Gastrocnemius medialis (tissue), 4 donors: ENCODE measurements at regions not wholly inside any gene's neighbourhood (a gene's known extent, or its start where the extent isn't known, plus 50 kb on each side); places are given as distances from the start of the nearest gene placed in this dataset.

ENCODE experiments used
- POLR2A ChIP-seq, 2 donors: fragments of 450-650 bp; IDR thresholded peaks; one replicate each; pipeline ENCODE4 v1.6.1; 2017; ENCODE audit warnings: antibody characterized with exemption in 2 of 2, mild to moderate bottlenecking in 2 of 2, moderate library complexity in 2 of 2
- TF ChIP-seq, protein P1 (sequence below), 5 experiments: fragments of 450-650 bp in 3 of 5; fragments of 200-600 bp in 2 of 5; sonication (generic) in 2 of 5; IDR thresholded peaks in 4 of 5; conservative IDR thresholded peaks in 1 of 5; 1 replicate in 4 of 5; 2 replicates in 1 of 5; pipeline ENCODE4 v1.5.1; 2016 to 2019; ENCODE audit warnings: antibody characterized with exemption in 5 of 5, mild to moderate bottlenecking in 3 of 5, moderate library complexity in 3 of 5

DNA sequence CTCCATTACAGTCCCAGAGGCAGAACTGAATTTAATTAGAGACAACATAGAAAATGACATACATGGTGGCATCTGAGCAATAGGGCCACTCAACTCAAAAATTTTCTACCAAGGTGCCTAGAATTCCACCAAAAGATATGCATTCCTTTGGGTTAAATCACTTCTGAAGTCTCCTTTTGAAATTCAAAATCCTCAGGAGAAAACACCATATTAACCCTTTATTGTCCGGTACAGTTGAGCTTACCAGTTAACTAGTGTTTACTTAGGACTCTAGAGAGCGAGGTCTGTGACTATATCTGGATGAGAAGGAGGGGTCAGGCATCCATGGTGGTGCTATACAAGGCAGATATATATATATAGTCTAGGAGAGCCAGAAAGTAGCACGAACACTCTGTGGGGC lies 355.6 kb upstream of the CAMK1G start:
- TF ChIP-seq, protein P1, sequence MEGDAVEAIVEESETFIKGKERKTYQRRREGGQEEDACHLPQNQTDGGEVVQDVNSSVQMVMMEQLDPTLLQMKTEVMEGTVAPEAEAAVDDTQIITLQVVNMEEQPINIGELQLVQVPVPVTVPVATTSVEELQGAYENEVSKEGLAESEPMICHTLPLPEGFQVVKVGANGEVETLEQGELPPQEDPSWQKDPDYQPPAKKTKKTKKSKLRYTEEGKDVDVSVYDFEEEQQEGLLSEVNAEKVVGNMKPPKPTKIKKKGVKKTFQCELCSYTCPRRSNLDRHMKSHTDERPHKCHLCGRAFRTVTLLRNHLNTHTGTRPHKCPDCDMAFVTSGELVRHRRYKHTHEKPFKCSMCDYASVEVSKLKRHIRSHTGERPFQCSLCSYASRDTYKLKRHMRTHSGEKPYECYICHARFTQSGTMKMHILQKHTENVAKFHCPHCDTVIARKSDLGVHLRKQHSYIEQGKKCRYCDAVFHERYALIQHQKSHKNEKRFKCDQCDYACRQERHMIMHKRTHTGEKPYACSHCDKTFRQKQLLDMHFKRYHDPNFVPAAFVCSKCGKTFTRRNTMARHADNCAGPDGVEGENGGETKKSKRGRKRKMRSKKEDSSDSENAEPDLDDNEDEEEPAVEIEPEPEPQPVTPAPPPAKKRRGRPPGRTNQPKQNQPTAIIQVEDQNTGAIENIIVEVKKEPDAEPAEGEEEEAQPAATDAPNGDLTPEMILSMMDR (IDR thresholded peaks at IDR 0.05 in 4 of 5, conservative IDR thresholded peaks at IDR 0.05 in 1 of 5), result no peak
- no peak for TF ChIP-seq POLR2A (IDR thresholded peaks at IDR 0.05)
